ENCODE measurements at regions not wholly inside any gene's neighbourhood (a gene's known extent, or its start where the extent isn't known, plus 50 kb on each side); places are given as distances from the start of the nearest gene placed in this dataset.
"Not testable (repeated sequence)": the region's sequence is repeated elsewhere in the genome, so short reads cannot be mapped to it uniquely, and the experiment has no call there.

DNA sequence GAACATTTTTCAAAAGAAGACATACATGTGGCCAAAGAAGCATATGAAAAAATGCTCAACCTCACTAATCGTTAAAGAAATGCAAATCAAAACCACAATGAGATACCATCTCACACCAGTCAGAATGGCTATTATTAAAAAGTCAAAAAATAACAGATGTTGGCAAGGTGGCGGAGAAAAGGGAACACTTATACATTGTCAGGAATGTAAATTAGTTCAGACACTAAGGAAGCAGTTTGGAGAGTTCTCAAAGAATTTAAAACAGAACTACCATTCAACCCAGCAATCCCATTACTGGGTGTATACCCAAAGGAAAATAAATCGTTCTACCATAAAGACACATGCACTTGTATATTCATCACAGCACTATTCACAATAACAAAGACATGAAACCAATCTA is 106.9 kb downstream of the APTX start:
- not testable (repeated sequence) for DNase-seq

DNA sequence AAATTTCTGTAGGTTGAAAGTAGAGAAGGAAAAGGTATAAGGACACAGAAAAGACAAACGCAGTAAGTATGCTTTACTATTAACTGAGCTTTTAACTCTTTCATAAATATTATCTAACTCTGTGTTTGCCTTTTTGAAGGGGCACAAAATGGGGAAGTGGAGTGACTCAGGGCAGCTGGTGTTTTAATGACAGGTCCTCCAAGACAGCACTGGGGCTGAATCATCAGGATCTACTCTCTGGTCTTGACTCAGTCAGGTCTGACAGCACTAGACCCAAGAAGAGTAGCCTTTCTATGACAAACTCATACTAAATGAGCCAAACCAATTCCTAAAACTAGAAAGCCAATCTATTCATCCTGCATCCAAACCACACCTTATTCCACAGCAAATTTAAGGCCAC is 102.2 kb downstream of the APTX start:
- DNase-seq = no peak

DNA sequence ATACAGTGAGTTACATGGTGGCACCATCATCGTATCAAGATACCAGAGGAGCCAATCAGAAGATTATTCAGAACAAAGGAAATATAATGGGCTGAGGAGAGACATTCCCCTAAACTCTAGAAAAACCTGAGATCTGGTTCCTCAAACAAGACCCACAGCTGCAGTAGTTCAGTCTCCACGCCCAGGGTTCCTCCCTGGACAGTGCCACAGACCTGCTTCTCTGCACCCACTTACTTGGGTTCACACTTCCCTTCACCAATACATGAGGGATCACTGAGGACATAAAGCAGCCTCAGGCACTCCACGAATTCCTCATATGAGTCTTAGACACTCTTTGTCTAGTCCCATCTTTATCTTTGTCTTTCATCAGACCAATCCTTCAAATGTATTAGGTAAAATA is 101.7 kb downstream of the APTX start:
- DNase-seq = no peak

DNA sequence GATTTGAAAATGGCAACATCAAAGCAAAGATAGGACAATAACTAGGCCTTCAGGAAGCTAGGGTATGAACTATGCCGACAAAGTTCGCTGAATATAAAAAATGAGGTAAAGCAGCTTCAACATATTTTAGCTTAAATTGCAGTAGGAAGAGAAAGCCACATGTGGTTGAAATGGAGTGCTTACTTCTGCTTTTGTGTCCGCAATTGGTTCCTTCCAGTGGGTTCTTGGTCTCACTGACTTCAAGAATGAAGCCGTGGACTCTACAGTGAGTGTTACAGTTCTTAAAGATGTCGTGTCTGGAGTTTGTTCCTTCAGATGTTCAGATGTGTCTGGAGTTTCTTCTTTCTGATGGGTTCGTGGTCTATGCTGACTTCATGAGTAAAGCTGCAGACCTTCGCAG is 95.2 kb downstream of the APTX start:
- DNase-seq = no peak

DNA sequence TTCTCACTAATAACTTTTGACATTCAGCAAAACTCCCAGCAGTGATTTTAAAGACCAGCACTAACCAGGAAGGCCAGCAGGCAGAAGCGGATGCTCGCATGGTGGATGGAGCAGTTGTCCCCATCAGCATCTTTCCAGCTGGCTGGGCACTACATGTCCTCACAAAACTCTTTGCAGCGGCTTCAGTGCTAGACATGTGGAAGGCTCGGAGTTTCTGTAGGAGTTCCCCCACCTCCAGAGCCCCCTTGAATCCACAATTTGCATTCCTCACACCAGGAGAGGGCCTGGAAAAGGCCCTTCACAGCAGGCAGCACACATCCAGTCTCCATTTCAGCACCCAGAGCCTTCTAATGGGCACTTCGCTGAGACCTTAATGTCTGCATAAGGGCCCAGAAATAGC is 85.6 kb downstream of the APTX start:
- no peak for DNase-seq

DNA sequence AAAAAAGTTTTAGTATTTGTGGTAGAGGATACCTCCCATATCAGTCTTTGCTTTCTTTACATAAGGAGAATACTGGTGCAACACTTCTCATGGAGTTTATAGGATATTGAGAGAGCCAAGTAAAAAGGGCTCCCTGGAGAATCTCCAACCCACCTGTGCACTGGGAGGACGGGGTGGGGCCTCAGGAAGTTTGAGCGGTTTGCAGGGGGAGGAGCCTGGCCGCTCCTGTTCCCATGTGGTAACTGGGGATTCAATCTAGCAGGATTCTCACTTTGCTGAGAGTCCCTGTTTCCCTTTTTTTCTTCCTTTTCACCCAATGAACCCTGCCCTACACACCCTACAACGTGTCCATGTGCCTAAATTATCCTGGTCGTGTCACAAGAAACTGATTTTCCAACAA is 82.8 kb downstream of the APTX start:
- no peak for DNase-seq
